H1 (cell line): ENCODE measurements at regions not wholly inside any gene's neighbourhood (a gene's known extent, or its start where the extent isn't known, plus 50 kb on each side); places are given as distances from the start of the nearest gene placed in this dataset.

Source experiments
- CTCF ChIA-PET: fragments of 300-600 bp; sonication (Branson Sonifier 250); formaldehyde crosslinking; loops from one replicate; lab custom pipeline; 2021; ENCODE audit not compliant: partially characterized antibody; lab: Charles Lee
- POLR2A ChIA-PET: fragments of 300-600 bp; sonication (Branson Sonifier 250); formaldehyde crosslinking; loops from one replicate; lab custom pipeline; 2021; ENCODE audit warnings: inconsistent platforms; ENCODE audit not compliant: partially characterized antibody; lab: Charles Lee
- DNase-seq, 2 experiments: peaks; one replicate each; pipeline versions ENCODE4 v3.0.0 to v3.0.0-alpha.2; 2010 to 2022; ENCODE audit warnings: low spot score in 2 of 2, low read depth in 1 of 2, mixed read lengths in 1 of 2
- FAIRE-seq: peaks from 2 replicates; lab custom pipeline; 2011; peaks lifted over from hg19 to GRCh38; lab: Jason Lieb, UNC
- H2AFZ ChIP-seq: 2 replicates; pipeline ENCODE4 v1.8.1; 2012; ENCODE audit warnings: low read length, inconsistent platforms
- H2AK5ac ChIP-seq: 2 replicates; pipeline ENCODE4 v1.6.1; 2013; ENCODE audit warnings: low read depth, low read length
- H2BK120ac ChIP-seq: replicated peaks from 2 replicates; pipeline ENCODE3; 2013; ENCODE audit warnings: low read depth, low read length, inconsistent platforms
- H2BK12ac ChIP-seq: 2 replicates; pipeline ENCODE4 v1.6.1; 2013; ENCODE audit warnings: low read depth, low read length
- H2BK15ac ChIP-seq: 2 replicates; pipeline ENCODE4 v1.6.1; 2013; ENCODE audit warnings: low read length
- H2BK20ac ChIP-seq: 2 replicates; pipeline ENCODE4 v1.6.1; 2013; ENCODE audit warnings: low read length
- H2BK5ac ChIP-seq: 2 replicates; pipeline ENCODE4 v1.6.1; 2013; ENCODE audit warnings: low read depth, low read length
- H3K14ac ChIP-seq: 2 replicates; pipeline ENCODE4 v1.6.1; 2013; ENCODE audit warnings: inconsistent platforms; ENCODE audit not compliant: insufficient read length
- H3K18ac ChIP-seq: 2 replicates; pipeline ENCODE4 v1.6.1; 2013; ENCODE audit warnings: low read length; ENCODE audit errors: extremely low read depth
- H3K23ac ChIP-seq: 2 replicates; pipeline ENCODE4 v1.6.1; 2013; ENCODE audit warnings: inconsistent platforms; ENCODE audit not compliant: insufficient read length
- H3K23me2 ChIP-seq: 2 replicates; pipeline ENCODE4 v1.6.1; 2013; ENCODE audit warnings: low read depth, low read length
- H3K27ac ChIP-seq: 2 replicates; pipeline ENCODE4 v1.6.1; 2011; ENCODE audit warnings: low read depth, low read length, inconsistent platforms
- H3K27me3 ChIP-seq, 4 experiments: replicated peaks in 1 of 4; 1 replicate in 1 of 4; 2 replicates in 3 of 4; pipeline versions ENCODE4 v1.6.1 to v1.8.1; 2011 to 2013; ENCODE audit warnings: low read length in 3 of 4, mild to moderate bottlenecking in 3 of 4, inconsistent platforms in 2 of 4, mixed read lengths in 2 of 4, moderate library complexity in 1 of 4; ENCODE audit not compliant: control insufficient read depth in 3 of 4, insufficient read depth in 3 of 4; ENCODE audit errors: extremely low read depth in 1 of 4
- H3K36me3 ChIP-seq, 4 experiments: 2 replicates each; pipeline versions ENCODE4 v1.6.1 to v1.8.1; 2011 to 2013; ENCODE audit warnings: mild to moderate bottlenecking in 4 of 4, low read length in 3 of 4, moderate library complexity in 2 of 4, control low read depth in 1 of 4, inconsistent platforms in 1 of 4; ENCODE audit not compliant: insufficient read depth in 4 of 4, control insufficient read depth in 2 of 4
- H3K4ac ChIP-seq: replicated peaks from 2 replicates; pipeline ENCODE3; 2013; ENCODE audit warnings: low read length, low read depth, mixed read lengths, inconsistent platforms; ENCODE audit not compliant: insufficient read length
- H3K4me1 ChIP-seq, 4 experiments: replicated peaks in 1 of 4; 1 replicate in 1 of 4; 2 replicates in 3 of 4; pipeline versions ENCODE4 v1.6.1 to v1.8.1; 2011 to 2013; ENCODE audit warnings: low read length in 3 of 4, inconsistent platforms in 2 of 4, mixed read lengths in 1 of 4; ENCODE audit not compliant: insufficient read depth in 4 of 4, control insufficient read depth in 3 of 4
- H3K4me2 ChIP-seq, 2 experiments: 2 replicates each; pipeline versions ENCODE4 v1.6.1 to v1.8.1; 2011 to 2013; ENCODE audit warnings: low read depth in 2 of 2, low read length in 2 of 2, control low read depth in 1 of 2, inconsistent platforms in 1 of 2, mild to moderate bottlenecking in 1 of 2; ENCODE audit not compliant: insufficient read depth in 1 of 2
- H3K4me3 ChIP-seq, 4 experiments: fragments of 200-600, 300-600 bp in 1 of 4; sonication (generic), shearing (Covaris generic), sonication (Bioruptor Twin) in 1 of 4; 2 replicates each; pipeline versions ENCODE4 v1.5.1 to v1.8.1; 2011 to 2016; ENCODE audit warnings: low read length in 4 of 4, low read depth in 3 of 4, control low read depth in 2 of 4, inconsistent platforms in 2 of 4, mild to moderate bottlenecking in 2 of 4, mixed read lengths in 1 of 4, moderate library complexity in 1 of 4; ENCODE audit not compliant: insufficient read depth in 2 of 4; ENCODE audit errors: extremely low read depth in 1 of 4
- H3K56ac ChIP-seq: replicated peaks from 2 replicates; pipeline ENCODE3; 2013; ENCODE audit warnings: low read depth, mild to moderate bottlenecking, mixed read lengths, low read length, inconsistent platforms; ENCODE audit not compliant: insufficient read length
- H3K79me1 ChIP-seq: 2 replicates; pipeline ENCODE4 v1.6.1; 2013; ENCODE audit warnings: low read depth, low read length, control low read depth
- H3K79me2 ChIP-seq, 2 experiments: 2 replicates each; pipeline versions ENCODE4 v1.6.1 to v1.8.1; 2012 to 2013; ENCODE audit warnings: low read length in 2 of 2, mild to moderate bottlenecking in 2 of 2, inconsistent platforms in 1 of 2; ENCODE audit not compliant: insufficient read depth in 2 of 2, control insufficient read depth in 1 of 2
- H3K9ac ChIP-seq, 4 experiments: replicated peaks in 1 of 4; 1 replicate in 1 of 4; 2 replicates in 3 of 4; pipeline versions ENCODE4 v1.6.1 to v1.8.1; 2011 to 2013; ENCODE audit warnings: low read depth in 3 of 4, low read length in 3 of 4, control low read depth in 2 of 4, mild to moderate bottlenecking in 2 of 4, moderate library complexity in 2 of 4, inconsistent platforms in 1 of 4; ENCODE audit errors: extremely low read depth in 1 of 4
- H3K9me3 ChIP-seq, 2 experiments: 2 replicates each; pipeline versions ENCODE4 v1.6.1 to v1.8.1; 2012 to 2013; ENCODE audit warnings: mild to moderate bottlenecking in 2 of 2, moderate library complexity in 2 of 2, control low read depth in 1 of 2, inconsistent platforms in 1 of 2, low read depth in 1 of 2, low read length in 1 of 2, mixed read lengths in 1 of 2; ENCODE audit not compliant: insufficient read depth in 2 of 2
- H4K20me1 ChIP-seq, 2 experiments: replicated peaks in 1 of 2; 2 replicates each; pipeline versions ENCODE3 to v1.8.1; 2011 to 2013; ENCODE audit warnings: inconsistent platforms in 2 of 2, low read length in 2 of 2, mild to moderate bottlenecking in 1 of 2; ENCODE audit not compliant: insufficient read depth in 2 of 2, control insufficient read depth in 1 of 2
- H4K5ac ChIP-seq: 2 replicates; pipeline ENCODE4 v1.6.1; 2013; ENCODE audit warnings: low read length, low read depth, mixed read lengths, inconsistent platforms; ENCODE audit not compliant: insufficient read length
- H4K8ac ChIP-seq: 2 replicates; pipeline ENCODE4 v1.8.0; 2013; ENCODE audit warnings: mild to moderate bottlenecking, moderate library complexity, low read length, inconsistent platforms; ENCODE audit not compliant: insufficient read depth; ENCODE audit errors: extremely low read depth
- H4K91ac ChIP-seq: replicated peaks from 2 replicates; pipeline ENCODE3; 2013; ENCODE audit warnings: low read length, mixed read lengths, inconsistent platforms; ENCODE audit not compliant: insufficient read length
- CBX5 ChIP-seq: fragments of 300-800, 300-1000 bp; sonication (generic); IDR thresholded peaks from 2 replicates; pipeline ENCODE4 v1.7.1; 2016; ENCODE audit warnings: antibody characterized with exemption, low read length, low read depth
- CHD1 ChIP-seq: IDR thresholded peaks from 2 replicates; pipeline ENCODE4 v1.6.1; 2012; ENCODE audit warnings: low read depth, low read length, improper control_type of control experiment
- POLR2AphosphoS5 ChIP-seq: IDR thresholded peaks from 2 replicates; pipeline ENCODE4 v1.6.1; 2011; ENCODE audit warnings: low read depth, low read length
- RNF2 ChIP-seq: fragments of 200-900, 300-1000 bp; sonication (generic); IDR thresholded peaks from 2 replicates; pipeline ENCODE4 v1.7.1; 2016; ENCODE audit warnings: borderline replicate concordance, low read depth, mild to moderate bottlenecking, antibody characterized with exemption, low read length; ENCODE audit not compliant: poor library complexity, severe bottlenecking; ENCODE audit errors: missing control alignments
- WGBS, 2 experiments: shearing (Covaris generic) in 1 of 2; methylation state at CpG; one replicate each; pipeline versions ENCODE4 v1.1.6 to v1.1.7; 2013 to 2015; ENCODE audit warnings: low lambda C conversion rate in 2 of 2, mixed read lengths in 2 of 2, inconsistent platforms in 1 of 2, low coverage in 1 of 2, missing lambda C conversion rate in 1 of 2; ENCODE audit not compliant: insufficient replicate concordance in 2 of 2, insufficient coverage in 1 of 2, insufficient read length in 1 of 2; ENCODE audit errors: extremely low coverage in 1 of 2, missing lambda C conversion rate in 1 of 2; 5-methylcytosine and 5-hydroxymethylcytosine counted together
- TF ChIP-seq, protein P1 (sequence below): IDR thresholded peaks from 2 replicates; pipeline ENCODE4 v1.6.1; 2011; ENCODE audit warnings: low read length, improper control_type of control experiment

DNA sequence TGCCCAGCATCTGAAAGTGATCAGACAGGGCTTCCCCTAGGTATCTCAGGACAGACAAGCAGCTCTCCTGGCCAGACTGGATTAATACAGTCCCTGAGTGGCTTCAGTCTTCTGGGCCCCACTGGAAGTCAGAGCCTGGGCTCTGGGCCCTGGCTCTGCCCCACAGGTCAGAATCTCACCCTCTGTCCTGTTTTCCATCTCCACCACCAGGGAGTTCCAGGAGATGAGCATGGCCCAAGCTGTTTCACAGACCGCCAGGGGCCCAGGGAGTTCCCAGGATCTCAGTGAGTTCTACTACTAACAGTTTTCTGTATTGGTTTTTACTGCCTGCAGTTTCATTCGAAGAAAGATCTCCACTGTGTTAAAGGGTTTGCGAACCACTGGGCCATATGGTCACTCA lies 131.5 kb downstream of the MEX3B start:
- Histone ChIP-seq H2BK15ac (no peak overlapping the region), H3K27me3 (no peaks in the 10 kb centered on the region), H4K8ac (no peak overlapping the region), H2BK120ac (no peak overlapping the region), H3K27ac (no peak overlapping the region), H2BK12ac (no peak overlapping the region), H4K91ac (no peak overlapping the region), H4K20me1 (no peaks in the 10 kb centered on the region), H3K14ac (no peak overlapping the region), H3K18ac (no peak overlapping the region), H2BK5ac (no peak overlapping the region), H2AFZ (no peak overlapping the region), H3K9ac (no peak overlapping the region), H3K79me2 (no peaks in the 10 kb centered on the region), H2AK5ac (no peak overlapping the region), H4K5ac (no peak overlapping the region), H3K4me3 (no peak overlapping the region), H3K9me3 (peaks cover 12 to 16% of the 10 kb centered on the region in 2 experiments), H3K4ac (no peak overlapping the region), H3K4me2 (no peak overlapping the region), H3K56ac (no peak overlapping the region), H3K79me1 (no peaks in the 10 kb centered on the region), H3K36me3 (no peaks in the 10 kb centered on the region; a peak in 1 of 8 replicates), H3K23me2 (no peaks in the 10 kb centered on the region; the same call in 1 of the 2 replicates), H2BK20ac (no peak overlapping the region), H3K4me1 (peaks cover 0 to 2% (median under 1%) of the 10 kb centered on the region in 4 experiments; a peak in 3 of 7 replicates), H3K23ac (no peak overlapping the region)
- DNase-seq (no peak), FAIRE-seq (no peak)
- WGBS, 2 experiments: 91% methylated on average over 3 of the region's 3 CpGs; no CpG with 5 or more reads in 1 of the 2 experiments
- CTCF ChIA-PET: no interaction called here
- POLR2A ChIA-PET: no interaction called here
- no peak for TF ChIP-seq POLR2AphosphoS5
- no peak for TF ChIP-seq CHD1
- TF ChIP-seq RNF2: no peak
- TF ChIP-seq CBX5: no peak
- TF ChIP-seq, protein P1, sequence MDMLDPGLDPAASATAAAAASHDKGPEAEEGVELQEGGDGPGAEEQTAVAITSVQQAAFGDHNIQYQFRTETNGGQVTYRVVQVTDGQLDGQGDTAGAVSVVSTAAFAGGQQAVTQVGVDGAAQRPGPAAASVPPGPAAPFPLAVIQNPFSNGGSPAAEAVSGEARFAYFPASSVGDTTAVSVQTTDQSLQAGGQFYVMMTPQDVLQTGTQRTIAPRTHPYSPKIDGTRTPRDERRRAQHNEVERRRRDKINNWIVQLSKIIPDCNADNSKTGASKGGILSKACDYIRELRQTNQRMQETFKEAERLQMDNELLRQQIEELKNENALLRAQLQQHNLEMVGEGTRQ: no peak
